Upper lobe of right lung (tissue), 1 donor: ENCODE measurements at regions not wholly inside any gene's neighbourhood (a gene's known extent, or its start where the extent isn't known, plus 50 kb on each side); places are given as distances from the start of the nearest gene placed in this dataset.

ENCODE experiments used
- ATAC-seq: fragments of 200-7000 bp; cut with Tn5 transposase; one replicate; pipeline ENCODE4 v1.9.1; 2020; ENCODE audit warnings: mild to moderate bottlenecking, moderate library complexity
- DNase-seq: peaks from one replicate; pipeline ENCODE4 v3.0.0-alpha.2; 2020
- H3K27ac ChIP-seq: fragments of 200-600 bp; one replicate; pipeline ENCODE4 v1.8.0; 2022
- H3K27me3 ChIP-seq: fragments of 200-600 bp; one replicate; pipeline ENCODE4 v1.8.0; 2022; ENCODE audit warnings: mild to moderate bottlenecking
- H3K36me3 ChIP-seq: fragments of 200-600 bp; one replicate; pipeline ENCODE4 v1.8.0; 2022
- H3K4me1 ChIP-seq: fragments of 200-600 bp; one replicate; pipeline ENCODE4 v1.8.0; 2022
- H3K4me3 ChIP-seq: fragments of 200-600 bp; one replicate; pipeline ENCODE4 v1.8.0; 2022; ENCODE audit warnings: mild to moderate bottlenecking
- H3K9me3 ChIP-seq: fragments of 200-600 bp; one replicate; pipeline ENCODE4 v1.8.0; 2022
- intact Hi-C: fragments of 100-400 bp; cut with DNase I; formaldehyde crosslinking; loops from one replicate; pipeline ENCODE4 v1.11.0; 2022
- TF ChIP-seq, protein P1 (sequence below): fragments of 200-600 bp; IDR thresholded peaks from one replicate; pipeline ENCODE4 v1.8.0; 2022; ENCODE audit warnings: antibody characterized with exemption
- donor health status: DM: no; HTN: yes; CAD: no; lungs with severe emphysema.

DNA sequence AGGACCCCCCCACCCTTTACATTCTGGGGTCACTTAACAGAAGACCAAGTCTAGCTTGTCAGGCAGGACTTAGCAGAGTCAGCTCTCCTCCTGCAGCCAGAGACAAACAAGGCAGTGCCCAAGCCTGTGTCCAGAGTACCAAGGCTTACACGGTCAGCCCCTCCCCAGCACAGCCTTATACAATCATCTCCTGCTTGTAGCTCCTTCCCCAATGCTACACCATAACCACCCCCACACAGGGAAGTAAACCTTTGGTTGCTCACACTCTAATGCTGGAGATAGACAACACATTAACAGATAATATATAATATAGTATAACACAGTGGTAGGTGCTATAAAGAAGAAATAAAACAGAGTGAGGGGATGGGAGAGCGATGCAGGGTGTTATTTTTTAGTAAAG, 175.4 kb upstream of the PWP1 start:
- Histone ChIP-seq H3K36me3 (no peaks in the 10 kb centered on the region), H3K27me3 (no peaks in the 10 kb centered on the region), H3K9me3 (no peaks in the 10 kb centered on the region), H3K4me1 (no peaks in the 10 kb centered on the region), H3K4me3 (no peak overlapping the region), H3K27ac (no peak overlapping the region)
- ATAC-seq (no peak), DNase-seq (no peak)
- TF ChIP-seq, protein P1, sequence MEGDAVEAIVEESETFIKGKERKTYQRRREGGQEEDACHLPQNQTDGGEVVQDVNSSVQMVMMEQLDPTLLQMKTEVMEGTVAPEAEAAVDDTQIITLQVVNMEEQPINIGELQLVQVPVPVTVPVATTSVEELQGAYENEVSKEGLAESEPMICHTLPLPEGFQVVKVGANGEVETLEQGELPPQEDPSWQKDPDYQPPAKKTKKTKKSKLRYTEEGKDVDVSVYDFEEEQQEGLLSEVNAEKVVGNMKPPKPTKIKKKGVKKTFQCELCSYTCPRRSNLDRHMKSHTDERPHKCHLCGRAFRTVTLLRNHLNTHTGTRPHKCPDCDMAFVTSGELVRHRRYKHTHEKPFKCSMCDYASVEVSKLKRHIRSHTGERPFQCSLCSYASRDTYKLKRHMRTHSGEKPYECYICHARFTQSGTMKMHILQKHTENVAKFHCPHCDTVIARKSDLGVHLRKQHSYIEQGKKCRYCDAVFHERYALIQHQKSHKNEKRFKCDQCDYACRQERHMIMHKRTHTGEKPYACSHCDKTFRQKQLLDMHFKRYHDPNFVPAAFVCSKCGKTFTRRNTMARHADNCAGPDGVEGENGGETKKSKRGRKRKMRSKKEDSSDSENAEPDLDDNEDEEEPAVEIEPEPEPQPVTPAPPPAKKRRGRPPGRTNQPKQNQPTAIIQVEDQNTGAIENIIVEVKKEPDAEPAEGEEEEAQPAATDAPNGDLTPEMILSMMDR, result no peak
- intact Hi-C loops, result no loop called here

DNA sequence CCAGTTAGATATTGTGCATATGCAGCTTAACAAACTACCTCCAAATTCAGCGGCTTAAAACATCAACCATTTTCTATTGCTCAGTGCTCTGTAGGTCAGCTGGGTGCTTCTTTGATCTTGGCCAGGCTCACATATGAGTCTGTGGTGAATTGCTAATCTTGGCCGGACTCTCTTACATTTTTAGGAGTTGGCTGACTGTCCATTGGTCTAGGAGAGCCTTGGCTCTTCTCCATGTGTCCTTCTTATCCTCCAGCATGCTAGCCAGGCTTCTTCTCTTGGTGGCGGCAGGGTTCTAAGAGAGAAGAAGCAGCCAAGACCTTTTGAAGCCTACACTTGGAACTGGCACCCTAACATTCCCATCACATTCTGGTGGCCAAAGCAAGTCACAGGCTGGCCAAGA, 174.3 kb upstream of the PWP1 start:
- DNase-seq (no peak), ATAC-seq (no peak)
- no peak overlapping the region for H3K4me3 ChIP-seq
- H3K36me3 ChIP-seq, result no peaks in the 10 kb centered on the region
- H3K4me1 ChIP-seq, result no peaks in the 10 kb centered on the region
- H3K9me3 ChIP-seq, result no peaks in the 10 kb centered on the region
- TF ChIP-seq, protein P1, result no peak
- H3K27me3 ChIP-seq, result no peaks in the 10 kb centered on the region
- H3K27ac ChIP-seq, result no peak overlapping the region
- intact Hi-C loops, result no loop called here

DNA sequence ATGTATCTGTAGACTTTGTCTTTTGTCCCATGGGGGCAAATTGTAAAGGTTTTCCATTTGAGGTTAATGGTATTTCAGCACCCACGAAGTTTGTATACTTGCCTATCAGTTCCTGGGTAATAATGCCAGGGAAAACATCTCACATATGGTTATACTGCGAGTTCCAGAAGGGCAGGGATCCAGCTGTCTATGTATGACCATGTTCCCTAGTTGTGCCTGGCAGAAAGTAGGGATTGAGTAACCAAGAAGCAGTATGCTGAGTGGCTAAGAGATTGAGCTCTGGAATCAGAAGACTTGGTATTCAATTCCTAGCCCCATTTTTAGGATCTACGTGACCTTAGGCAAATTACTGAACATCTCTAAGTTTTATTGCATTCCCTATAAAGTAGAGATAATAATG, 173.2 kb upstream of the PWP1 start:
- H3K36me3 ChIP-seq, result no peaks in the 10 kb centered on the region
- intact Hi-C loops, result no loop called here
- H3K27me3 ChIP-seq, result no peaks in the 10 kb centered on the region
- TF ChIP-seq, protein P1, result no peak
- no peaks in the 10 kb centered on the region for H3K9me3 ChIP-seq
- H3K4me3 ChIP-seq, result no peak overlapping the region
- H3K27ac ChIP-seq, result no peak overlapping the region
- ATAC-seq (peak; percentile 13), DNase-seq (no peak)
- no peaks in the 10 kb centered on the region for H3K4me1 ChIP-seq

DNA sequence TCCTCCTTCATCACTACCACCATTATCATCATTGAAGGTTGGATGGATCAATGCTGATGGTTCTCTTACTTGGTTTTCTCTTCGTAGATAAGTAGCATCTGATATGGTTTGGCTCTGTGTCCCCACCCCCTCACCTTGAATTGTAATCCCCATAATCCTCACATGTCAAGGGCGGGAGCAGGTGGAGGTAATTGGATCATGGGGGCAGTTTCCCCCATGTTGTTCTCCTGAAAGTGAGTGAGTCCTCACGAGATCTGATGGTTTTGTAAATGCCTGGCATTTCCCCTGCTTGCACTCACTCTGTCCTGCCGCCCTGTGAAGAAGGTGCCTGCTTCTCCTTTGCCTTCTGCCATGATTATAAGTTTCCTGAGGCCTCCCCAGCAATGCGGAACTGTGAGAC, 172.4 kb upstream of the PWP1 start:
- DNase-seq (no peak), ATAC-seq (no peak)
- no peaks in the 10 kb centered on the region for H3K36me3 ChIP-seq
- no peaks in the 10 kb centered on the region for H3K9me3 ChIP-seq
- no peaks in the 10 kb centered on the region for H3K27me3 ChIP-seq
- no peak overlapping the region for H3K4me3 ChIP-seq
- no peak overlapping the region for H3K27ac ChIP-seq
- H3K4me1 ChIP-seq, result no peaks in the 10 kb centered on the region
- TF ChIP-seq, protein P1, result no peak
- intact Hi-C loops, result no loop called here

DNA sequence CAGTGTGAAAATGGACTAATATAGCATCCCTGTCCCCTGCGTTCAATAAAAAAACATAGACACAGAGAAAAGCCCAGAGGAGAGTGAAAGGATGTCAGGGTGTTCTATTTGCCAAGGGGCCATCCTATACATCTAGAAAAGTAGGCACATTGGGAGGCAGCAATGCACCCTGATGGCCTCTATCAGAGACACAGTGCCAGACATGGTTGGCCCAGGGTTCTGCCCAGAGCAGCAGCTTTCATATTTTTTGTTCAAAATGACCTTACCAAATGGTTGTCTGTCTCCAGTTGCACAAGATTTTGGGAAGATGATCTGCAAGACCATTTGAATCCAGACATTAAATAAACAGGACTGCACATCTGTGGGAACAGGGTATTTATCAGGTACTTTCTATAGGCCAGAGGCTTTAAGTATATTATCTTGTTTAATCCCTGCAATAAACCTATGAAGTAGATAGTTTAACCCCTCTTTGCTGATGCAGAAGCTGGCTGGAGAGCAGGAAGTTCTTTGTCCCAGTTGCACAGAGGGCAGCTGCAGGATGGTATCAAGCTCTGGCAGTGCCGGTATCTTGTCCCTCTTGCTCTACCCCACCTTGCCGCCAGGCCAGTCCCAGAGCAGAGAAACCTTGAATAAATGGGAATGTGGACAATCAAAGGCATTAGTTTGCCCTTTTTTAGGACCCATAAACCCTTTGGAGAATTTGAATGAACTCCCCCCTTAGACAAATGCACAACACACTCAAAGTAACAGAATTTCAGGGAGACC, 171.8 kb upstream of the PWP1 start:
- ATAC-seq (no peak), DNase-seq (no peak)
- Histone ChIP-seq H3K27me3 (no peaks in the 10 kb centered on the region), H3K9me3 (no peaks in the 10 kb centered on the region), H3K27ac (no peak overlapping the region), H3K4me3 (no peak overlapping the region), H3K4me1 (no peaks in the 10 kb centered on the region), H3K36me3 (no peaks in the 10 kb centered on the region)
- intact Hi-C loops, result no loop called here
- TF ChIP-seq, protein P1, result no peak
